GM10248 (cell line): ENCODE measurements at regions not wholly inside any gene's neighbourhood (a gene's known extent, or its start where the extent isn't known, plus 50 kb on each side); places are given as distances from the start of the nearest gene placed in this dataset.

ENCODE experiments used
- CTCF ChIA-PET: fragments of 300-600 bp; sonication (Branson Sonifier 250); formaldehyde crosslinking; extraction: SDS; loops from one replicate; lab custom pipeline; 2021; ENCODE audit warnings: antibody characterized with exemption; lab: Yijun Ruan, JAX
- POLR2A ChIA-PET: fragments of 350-650 bp; sonication (Branson Sonifier 250); formaldehyde crosslinking; extraction: SDS; loops from one replicate; lab custom pipeline; 2020; ENCODE audit warnings: antibody characterized with exemption; lab: Yijun Ruan, JAX
- DNase-seq: peaks from one replicate; pipeline ENCODE4 v3.0.0; 2012; ENCODE audit errors: extremely low spot score
- CTCF ChIP-seq: IDR thresholded peaks from 2 replicates; pipeline ENCODE4 v1.5.1; 2012; ENCODE audit warnings: mild to moderate bottlenecking, low read depth; ENCODE audit errors: extremely low read depth, missing control alignments, control extremely low read depth

- ChIA-PET POLR2A (no interaction called here), CTCF (interaction anchor here (1.1 to 1.5 kb wide), 2 partner anchors 10 to 37 kb away, joined by 3 to 4 read pairs; no protein-coding TSS in a partner anchor)
- no peak for TF ChIP-seq CTCF
- DNase-seq: no peak
These were observed 89.5 kb upstream of the HIVEP3 start for GRCh38 chr1:42008264-42008663.

GRCh38 chr1:42006836-42007235 lies 88.1 kb upstream of the HIVEP3 start:
- DNase-seq: no peak
- ChIA-PET CTCF (no interaction called here), POLR2A (no interaction called here)
- TF ChIP-seq CTCF: no peak

- no peak for TF ChIP-seq CTCF
- DNase-seq: no peak
- ChIA-PET POLR2A (no interaction called here), CTCF (no interaction called here)
These were observed 87.4 kb upstream of the HIVEP3 start for GRCh38 chr1:42006093-42006492.

- no peak for DNase-seq
- POLR2A ChIA-PET: no interaction called here
- CTCF ChIA-PET: no interaction called here
- TF ChIP-seq CTCF: no peak
These were observed 86.8 kb upstream of the HIVEP3 start for GRCh38 chr1:42005530-42005929.

GRCh38 chr1:42004860-42005259 lies 86.1 kb upstream of the HIVEP3 start:
- no peak for TF ChIP-seq CTCF
- POLR2A ChIA-PET: no interaction called here
- no peak for DNase-seq
- CTCF ChIA-PET: no interaction called here

- DNase-seq: no peak
- POLR2A ChIA-PET: no interaction called here
- CTCF ChIA-PET: no interaction called here
- no peak for TF ChIP-seq CTCF
These were observed 85.6 kb upstream of the HIVEP3 start for GRCh38 chr1:42004322-42004721.

GRCh38 chr1:42003433-42003832 lies 84.7 kb upstream of the HIVEP3 start:
- CTCF ChIA-PET: interaction anchor here (0.9 kb wide), 2 partner anchors 15 to 487 kb away, joined by 3 read pairs; no protein-coding TSS in a partner anchor
- no peak for TF ChIP-seq CTCF
- no peak for DNase-seq
- POLR2A ChIA-PET: no interaction called here
